CD4-positive, alpha-beta T cell (primary cell): ENCODE measurements at regions not wholly inside any gene's neighbourhood (a gene's known extent, or its start where the extent isn't known, plus 50 kb on each side); places are given as distances from the start of the nearest gene placed in this dataset.

Experiments
- ATAC-seq: fragments of 200-7000 bp; cut with Tn5 transposase; one replicate; pipeline ENCODE4 v1.10.0; 2022; ENCODE audit warnings: mild to moderate bottlenecking; ENCODE audit not compliant: poor library complexity
- CTCF ChIA-PET: fragments of 350-600 bp; sonication (Branson Sonifier 250); formaldehyde crosslinking; loops from one replicate; lab custom pipeline; 2021; ENCODE audit warnings: antibody characterized with exemption, inconsistent platforms; lab: Charles Lee
- POLR2A ChIA-PET: fragments of 350-600 bp; sonication (Branson Sonifier 250); formaldehyde crosslinking; loops from one replicate; lab custom pipeline; 2021; ENCODE audit warnings: antibody characterized with exemption, inconsistent platforms; lab: Charles Lee
- DNase-seq, 14 experiments: peaks; one replicate each; pipeline ENCODE4 v3.0.0-alpha.2; 2013 to 2020; ENCODE audit warnings: mixed read lengths in 2 of 14
- H3K27ac ChIP-seq, 2 donors: one replicate each; pipeline versions ENCODE4 v1.5.1 to v1.7.0; 2013; ENCODE audit warnings: low read length in 2 of 2, low read depth in 1 of 2, mild to moderate bottlenecking in 1 of 2
- H3K27me3 ChIP-seq, 2 experiments: 1 replicate in 1 of 2; 2 replicates in 1 of 2; pipeline versions ENCODE4 v1.6.1 to v1.7.0; 2013; ENCODE audit warnings: low read length in 2 of 2, control low read depth in 1 of 2, mild to moderate bottlenecking in 1 of 2, moderate library complexity in 1 of 2; ENCODE audit not compliant: insufficient read depth in 2 of 2, control insufficient read depth in 1 of 2
- H3K36me3 ChIP-seq: one replicate; pipeline ENCODE4 v1.6.1; 2013; ENCODE audit warnings: low read length, control low read depth; ENCODE audit not compliant: insufficient read depth
- H3K4me1 ChIP-seq: one replicate; pipeline ENCODE4 v1.6.1; 2013; ENCODE audit warnings: low read length, control low read depth; ENCODE audit not compliant: insufficient read depth
- H3K4me3 ChIP-seq: one replicate; pipeline ENCODE4 v1.5.1; 2013; ENCODE audit warnings: mild to moderate bottlenecking, low read length, moderate library complexity
- H3K9me3 ChIP-seq, 2 experiments: 1 replicate in 1 of 2; 2 replicates in 1 of 2; pipeline versions ENCODE4 v1.6.1 to v1.7.0; 2013; ENCODE audit warnings: low read length in 2 of 2, mild to moderate bottlenecking in 2 of 2, control low read depth in 1 of 2, moderate library complexity in 1 of 2; ENCODE audit not compliant: control insufficient read depth in 1 of 2, insufficient read depth in 1 of 2
- H3K27ac Mint-ChIP-seq: one replicate; pipeline ENCODE4 v1.8.0; 2020; ENCODE audit warnings: mixed read lengths
- H3K27me3 Mint-ChIP-seq: one replicate; pipeline ENCODE4 v1.8.0; 2021; ENCODE audit warnings: mixed read lengths
- H3K36me3 Mint-ChIP-seq: one replicate; pipeline ENCODE4 v1.8.0; 2021; ENCODE audit warnings: low read depth, mixed read lengths
- H3K4me1 Mint-ChIP-seq: one replicate; pipeline ENCODE4 v1.8.0; 2021; ENCODE audit warnings: low read depth, mixed read lengths
- H3K4me3 Mint-ChIP-seq: one replicate; pipeline ENCODE4 v1.8.0; 2020; ENCODE audit warnings: mild to moderate bottlenecking, mixed read lengths
- H3K9me3 Mint-ChIP-seq: one replicate; pipeline ENCODE4 v1.8.0; 2020; ENCODE audit warnings: mixed read lengths
- CTCF ChIP-seq: fragments of 200-600 bp; IDR thresholded peaks from one replicate; pipeline ENCODE4 v1.8.0; 2022; ENCODE audit warnings: antibody characterized with exemption, mild to moderate bottlenecking
- intact Hi-C, 2 experiments: fragments of 100-400 bp; cut with DNase I in 1 of 2; cut with micrococcal nuclease in 1 of 2; formaldehyde crosslinking; loops; one replicate each; pipeline versions ENCODE4 v1.15.1 to v1.9.0; 2023 to 2025; cut with DNase I, micrococcal nuclease

GRCh38 chr20:19880256-19881079 lies 122.4 kb downstream of the RIN2 start:
- no peaks in the 10 kb centered on the region for H3K36me3 ChIP-seq
- no peaks in the 10 kb centered on the region for H3K27me3 Mint-ChIP-seq
- no peaks in the 10 kb centered on the region for H3K36me3 Mint-ChIP-seq
- H3K4me3 ChIP-seq, result no peak overlapping the region
- H3K27ac Mint-ChIP-seq, result no peak overlapping the region
- H3K9me3 Mint-ChIP-seq, result no peaks in the 10 kb centered on the region
- H3K27me3 ChIP-seq, result no peaks in the 10 kb centered on the region
- H3K27ac ChIP-seq, result no peak overlapping the region
- intact Hi-C loops, result no loop called here
- no peaks in the 10 kb centered on the region for H3K9me3 ChIP-seq
- no peak for DNase-seq
- no peaks in the 10 kb centered on the region for H3K4me1 ChIP-seq
- no peak overlapping the region for H3K4me3 Mint-ChIP-seq
- H3K4me1 Mint-ChIP-seq, result no peaks in the 10 kb centered on the region
- ChIA-PET POLR2A (no interaction called here), CTCF (no interaction called here)
- TF ChIP-seq CTCF, result no peak
- no peak for ATAC-seq

- intact Hi-C loops, result no loop called here
- Histone ChIP-seq H3K27me3 (no peaks in the 10 kb centered on the region), H3K4me1 (no peaks in the 10 kb centered on the region), H3K4me3 (no peak overlapping the region), H3K36me3 (no peaks in the 10 kb centered on the region), H3K9me3 (peaks cover 0 to 4% of the 10 kb centered on the region in 2 experiments), H3K27ac (no peak overlapping the region)
- ATAC-seq (no peak), DNase-seq (no peak)
- TF ChIP-seq CTCF, result no peak
- Mint-ChIP-seq H3K27me3 (no peaks in the 10 kb centered on the region), H3K9me3 (no peaks in the 10 kb centered on the region), H3K4me1 (no peaks in the 10 kb centered on the region), H3K27ac (no peak overlapping the region), H3K36me3 (no peaks in the 10 kb centered on the region), H3K4me3 (no peak overlapping the region)
- POLR2A ChIA-PET, result no interaction called here
- CTCF ChIA-PET, result no interaction called here
These were observed 123.2 kb downstream of the RIN2 start for GRCh38 chr20:19881080-19881840.

DNA sequence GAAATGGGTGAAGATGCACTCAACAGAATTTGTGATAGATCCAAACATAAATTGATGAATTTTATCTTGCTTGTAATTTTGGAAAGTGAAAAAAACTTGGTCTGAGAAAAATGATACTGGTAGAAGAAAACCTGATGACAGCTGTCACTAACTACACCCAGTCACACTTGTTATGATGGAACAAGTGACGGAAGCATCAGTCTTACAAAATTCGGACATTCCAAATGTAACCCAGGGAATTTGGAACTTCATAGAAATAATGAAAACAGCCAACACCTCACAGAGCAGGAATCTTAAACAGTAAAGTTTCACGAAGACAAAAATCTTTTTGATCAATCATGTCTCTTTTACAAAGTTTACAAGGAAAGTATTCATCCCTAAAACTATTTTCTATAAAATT lies 123.9 kb downstream of the RIN2 start:
- ATAC-seq (no peak), DNase-seq (no peak)
- Mint-ChIP-seq H3K36me3 (no peaks in the 10 kb centered on the region), H3K9me3 (no peaks in the 10 kb centered on the region), H3K4me1 (no peaks in the 10 kb centered on the region), H3K27ac (no peak overlapping the region), H3K4me3 (no peak overlapping the region), H3K27me3 (peaks cover 5% of the 10 kb centered on the region)
- ChIA-PET POLR2A (no interaction called here), CTCF (no interaction called here)
- Histone ChIP-seq H3K4me3 (no peak overlapping the region), H3K36me3 (no peaks in the 10 kb centered on the region), H3K4me1 (no peaks in the 10 kb centered on the region), H3K9me3 (peaks cover 0 to 4% of the 10 kb centered on the region in 2 experiments), H3K27me3 (no peaks in the 10 kb centered on the region), H3K27ac (no peak overlapping the region)
- TF ChIP-seq CTCF, result no peak
- intact Hi-C loops, result no loop called here
